ENCODE measurements at regions not wholly inside any gene's neighbourhood (a gene's known extent, or its start where the extent isn't known, plus 50 kb on each side); places are given as distances from the start of the nearest gene placed in this dataset.

- no peak for TF ChIP-seq POLR2A (IDR thresholded peaks at IDR 0.05)
- TF ChIP-seq CTCF (IDR thresholded peaks at IDR 0.05 in 8 of 11, conservative IDR thresholded peaks at IDR 0.05 in 3 of 11), result no peak
Measured at GRCh38 chr18:27411013-27411412, 225.9 kb upstream of the CHST9 start.

Data from spleen (tissue), 7 donors.